CD4-positive, alpha-beta T cell treated with Interleukin-6 for 4 hours (primary cell): ENCODE measurements at regions not wholly inside any gene's neighbourhood (a gene's known extent, or its start where the extent isn't known, plus 50 kb on each side); places are given as distances from the start of the nearest gene placed in this dataset.
"Not testable (repeated sequence)": the region's sequence is repeated elsewhere in the genome, so short reads cannot be mapped to it uniquely, and the experiment has no call there.

Experiments used
- DNase-seq: peaks from one replicate; pipeline ENCODE4 v3.0.0-alpha.2; 2020; ENCODE audit warnings: mixed read lengths

DNA sequence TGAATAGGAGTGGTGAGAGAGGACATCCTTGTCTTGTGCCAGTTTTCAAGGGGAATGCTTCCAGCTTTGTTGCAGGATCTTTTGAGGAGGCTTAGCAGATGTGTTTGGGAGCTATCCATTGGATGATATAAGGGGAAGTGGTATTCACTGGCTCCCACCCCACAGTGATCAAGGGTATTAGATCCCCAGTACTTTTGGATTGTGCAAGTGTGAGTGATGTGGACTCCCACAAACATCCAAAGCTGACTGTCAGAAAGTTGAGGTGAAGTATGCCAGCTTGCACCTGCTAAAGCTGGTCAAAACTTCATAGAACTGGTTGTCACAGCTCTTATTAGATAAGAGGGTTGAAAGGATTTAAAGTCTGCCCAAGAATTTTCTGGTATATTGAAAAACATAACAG, 110.1 kb upstream of the BTG1 start:
- DNase-seq, result no peak

- DNase-seq, result no peak
Observed at GRCh38 chr12:92253301-92253700, 107.7 kb upstream of the BTG1 start.

DNA sequence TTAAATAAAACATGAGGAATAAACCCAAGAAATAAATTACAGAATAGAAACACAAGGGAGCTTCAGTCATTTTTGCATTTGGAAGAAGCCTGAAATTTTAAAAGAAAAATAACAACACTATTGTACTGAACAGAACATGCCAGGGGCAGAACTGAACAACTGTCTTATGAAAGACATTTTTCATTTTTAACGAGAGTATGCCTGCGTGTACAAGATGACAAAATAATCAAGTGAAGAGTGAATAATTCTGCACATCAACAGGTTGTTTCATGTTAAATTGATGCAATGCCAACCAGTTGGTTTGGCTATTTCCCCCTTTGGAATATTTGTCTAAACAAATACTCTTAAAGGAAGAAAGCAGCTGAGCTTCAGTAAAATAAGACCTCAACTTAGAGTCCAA, 103.3 kb upstream of the BTG1 start:
- no peak for DNase-seq

GRCh38 chr12:92244036-92244435, 98.4 kb upstream of the BTG1 start:
- DNase-seq, result no peak

DNA sequence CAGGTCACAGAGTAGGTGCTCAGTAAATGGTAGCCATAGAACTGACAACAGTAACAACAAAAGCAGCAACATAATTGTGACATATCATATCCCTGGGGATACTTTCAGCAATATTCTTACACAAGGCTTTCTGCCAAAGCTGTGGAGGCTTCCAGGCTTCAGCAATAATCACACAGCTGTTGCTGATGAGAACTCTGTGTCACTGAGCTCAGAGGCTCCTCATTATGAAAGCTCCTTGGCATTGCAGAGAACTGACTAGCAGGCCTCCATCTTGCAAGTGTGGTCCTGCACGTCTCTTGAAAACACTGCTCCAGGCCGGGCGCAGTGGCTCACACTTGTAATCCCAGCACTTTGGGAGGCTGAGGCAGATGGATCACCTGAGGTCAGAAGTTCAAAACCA, 97.3 kb upstream of the BTG1 start:
- no peak for DNase-seq

GRCh38 chr12:92237762-92238523, 92.3 kb upstream of the BTG1 start:
- no peak for DNase-seq

DNA sequence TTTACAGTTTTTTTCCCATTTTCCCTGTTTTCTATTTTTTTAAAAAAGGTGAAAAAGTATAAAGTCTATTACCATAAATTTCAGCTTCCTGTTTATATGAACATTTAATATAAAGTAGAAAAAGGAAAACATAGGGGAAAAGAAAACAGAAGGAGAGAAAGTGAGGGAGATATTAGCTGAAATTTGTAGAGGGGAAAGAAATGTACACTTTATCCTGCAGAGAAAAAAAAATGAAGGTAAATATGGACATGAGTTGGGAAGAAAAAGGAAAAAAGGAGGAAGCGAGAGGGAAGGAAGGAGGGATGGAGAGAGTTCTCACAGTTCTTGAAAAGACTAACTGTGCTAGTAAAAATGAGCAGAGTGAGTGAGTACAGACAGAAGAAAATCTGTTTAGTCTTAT, 91.6 kb upstream of the BTG1 start:
- DNase-seq, result no peak

DNA sequence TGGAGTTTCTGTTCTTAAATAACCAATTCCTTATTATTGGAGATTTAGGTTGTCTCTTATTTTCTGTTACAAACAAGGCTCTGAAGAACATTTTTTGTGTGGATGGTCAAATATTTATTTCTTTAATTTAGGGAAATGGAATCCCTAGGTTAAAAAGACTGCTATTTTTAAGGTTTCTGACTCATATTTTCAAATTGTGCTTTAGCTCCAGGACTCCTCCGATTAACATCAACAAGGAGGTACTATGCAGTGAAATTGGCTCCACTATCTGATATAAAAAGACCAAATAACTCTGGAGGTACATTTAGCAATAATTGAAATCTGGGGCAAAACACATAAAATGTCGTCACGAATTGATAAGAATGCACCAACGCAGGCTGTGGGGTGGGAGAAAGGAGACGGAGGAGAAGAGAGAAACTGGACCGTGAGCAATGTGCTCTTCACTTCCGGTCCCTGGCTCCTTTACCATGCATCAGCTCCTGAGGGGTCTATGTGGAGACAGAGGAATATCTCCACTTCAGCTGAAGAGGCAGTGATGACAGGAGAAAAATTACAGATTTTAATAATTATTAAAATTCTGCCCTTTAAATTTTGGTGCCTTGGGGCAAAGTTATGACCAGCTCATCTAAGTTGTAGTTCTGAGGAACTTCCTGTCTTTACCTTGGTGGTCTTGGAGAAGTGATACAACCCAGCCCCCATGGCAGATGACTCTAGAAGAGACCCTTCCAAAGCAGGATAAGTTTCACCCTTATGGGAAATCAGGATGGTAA, 90.2 kb upstream of the BTG1 start:
- no peak for DNase-seq

GRCh38 chr12:92234533-92234932, 88.9 kb upstream of the BTG1 start:
- peak; percentile 28 for DNase-seq

- DNase-seq, result no peak
Observed at GRCh38 chr12:92233346-92234015, 87.8 kb upstream of the BTG1 start.

DNA sequence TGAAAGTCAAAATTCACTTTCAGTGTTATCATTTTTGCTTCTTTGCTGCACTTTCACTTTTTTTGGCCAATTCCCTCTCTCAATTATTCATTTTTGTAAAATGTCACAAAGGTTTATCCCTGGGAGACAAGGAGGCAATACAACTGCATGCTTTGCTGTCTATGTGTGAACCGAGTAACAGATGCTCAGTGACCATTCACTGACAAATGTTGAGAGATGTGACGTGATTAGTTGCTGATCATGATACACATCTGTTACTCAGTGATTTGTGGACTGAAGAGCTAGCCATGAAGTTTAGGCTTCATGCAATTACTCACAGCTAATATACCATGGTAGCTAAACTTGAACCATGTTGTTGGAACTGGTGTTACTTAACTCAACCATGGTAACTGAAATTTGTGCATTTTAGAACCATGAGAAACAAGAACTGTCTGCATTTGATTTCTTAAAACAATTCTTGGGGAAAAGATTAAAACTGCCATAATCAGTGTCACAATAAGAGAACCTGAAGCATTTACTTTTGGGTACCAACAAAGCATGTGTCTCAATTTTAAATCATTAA, 86.8 kb upstream of the BTG1 start:
- not testable (repeated sequence) for DNase-seq

- not testable (repeated sequence) for DNase-seq
Observed at GRCh38 chr12:92231945-92232344, 86.3 kb upstream of the BTG1 start.

DNA sequence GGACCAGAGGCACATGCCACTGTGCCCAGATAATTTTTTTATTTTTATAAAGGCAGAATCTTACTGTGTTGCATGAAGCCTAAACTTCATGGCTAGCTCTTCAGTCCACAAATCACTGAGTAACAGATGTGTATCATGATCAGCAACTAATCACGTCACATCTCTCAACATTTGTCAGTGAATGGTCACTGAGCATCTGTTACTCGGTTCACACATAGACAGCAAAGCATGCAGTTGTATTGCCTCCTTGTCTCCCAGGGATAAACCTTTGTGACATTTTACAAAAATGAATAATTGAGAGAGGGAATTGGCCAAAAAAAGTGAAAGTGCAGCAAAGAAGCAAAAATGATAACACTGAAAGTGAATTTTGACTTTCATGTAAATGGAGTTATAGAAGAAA, 85.9 kb upstream of the BTG1 start:
- DNase-seq, result not testable (repeated sequence)

- DNase-seq, result no peak
Observed at GRCh38 chr12:92229381-92229780, 83.7 kb upstream of the BTG1 start.

- no peak for DNase-seq
Observed at GRCh38 chr12:92226961-92227360, 81.3 kb upstream of the BTG1 start.

- no peak for DNase-seq
Observed at GRCh38 chr12:92226071-92226661, 80.5 kb upstream of the BTG1 start.

DNA sequence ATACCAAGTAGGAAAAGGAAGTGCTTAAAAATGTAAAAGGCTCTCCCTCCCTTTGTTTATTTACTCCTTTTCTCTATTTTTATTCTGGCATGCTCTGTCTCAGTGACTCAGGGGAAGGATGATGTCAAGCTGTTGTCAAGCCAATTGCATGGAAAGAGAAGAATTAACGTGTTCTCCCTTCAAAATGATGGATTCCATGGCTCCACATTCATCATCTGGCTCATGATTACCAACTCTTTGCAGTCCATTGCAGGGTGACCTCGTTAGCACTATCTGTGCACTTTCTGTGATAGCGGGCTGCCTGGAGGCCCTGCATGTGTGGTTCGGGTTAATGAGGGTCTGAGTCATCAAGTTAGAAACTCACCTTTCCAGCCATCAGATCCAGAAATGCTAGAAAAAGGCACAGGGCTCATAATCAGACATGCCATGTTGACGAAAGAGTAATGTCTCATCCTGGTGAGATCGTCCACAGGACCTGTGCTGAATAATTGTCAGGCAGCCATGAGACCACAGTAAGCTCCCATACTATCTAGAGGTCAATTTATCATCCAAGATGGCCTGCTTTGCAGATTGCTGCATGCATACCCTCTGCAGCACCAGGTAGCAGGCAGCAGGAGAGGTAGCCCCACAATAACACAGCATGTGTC, 79.2 kb upstream of the BTG1 start:
- DNase-seq, result no peak

DNA sequence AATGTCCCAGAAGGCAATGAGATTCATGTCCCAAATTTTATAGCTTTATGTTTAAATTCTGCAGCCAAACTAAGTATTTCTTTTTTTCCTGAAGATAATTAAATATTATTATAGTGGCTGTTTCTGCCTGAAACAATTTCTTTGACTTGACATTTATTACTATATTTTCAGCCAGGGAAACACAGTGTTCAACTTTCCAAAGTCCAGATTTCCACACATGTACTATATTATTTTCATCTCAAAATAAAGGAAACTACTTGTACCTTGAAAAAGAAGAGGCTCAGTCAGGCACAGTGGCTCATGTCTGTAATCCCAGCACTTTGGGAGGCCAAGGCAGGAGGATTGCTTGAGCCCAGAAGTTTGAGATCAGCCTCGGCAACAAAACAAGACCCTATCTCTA, 77.8 kb upstream of the BTG1 start:
- no peak for DNase-seq

- no peak for DNase-seq
Observed at GRCh38 chr12:92221656-92222315, 76.1 kb upstream of the BTG1 start.

- no peak for DNase-seq
Observed at GRCh38 chr12:92218394-92219077, 72.9 kb upstream of the BTG1 start.

- DNase-seq, result no peak
Observed at GRCh38 chr12:92216092-92216491, 70.4 kb upstream of the BTG1 start.
